Activated CD4-positive, alpha-beta T cell treated with anti-CD3 and anti-CD28 coated beads, Interleukin-2, Interleukin-4, amounts not matched to agents 100 ng/mL and 50 ng/mL, durations not matched to agents 16 hours and 8 hours (primary cell): ENCODE measurements at regions not wholly inside any gene's neighbourhood (a gene's known extent, or its start where the extent isn't known, plus 50 kb on each side); places are given as distances from the start of the nearest gene placed in this dataset.
"Not testable (repeated sequence)": the region's sequence is repeated elsewhere in the genome, so short reads cannot be mapped to it uniquely, and the experiment has no call there.

ENCODE experiments used
- DNase-seq: peaks from one replicate; pipeline ENCODE4 v3.0.0-alpha.2; 2020; ENCODE audit warnings: low spot score

- DNase-seq = no peak
Observed at GRCh38 chr12:73699318-73699717, 838.3 kb upstream of the ATXN7L3B start.

GRCh38 chr12:73714655-73715054 lies 823.0 kb upstream of the ATXN7L3B start:
- DNase-seq = no peak

DNA sequence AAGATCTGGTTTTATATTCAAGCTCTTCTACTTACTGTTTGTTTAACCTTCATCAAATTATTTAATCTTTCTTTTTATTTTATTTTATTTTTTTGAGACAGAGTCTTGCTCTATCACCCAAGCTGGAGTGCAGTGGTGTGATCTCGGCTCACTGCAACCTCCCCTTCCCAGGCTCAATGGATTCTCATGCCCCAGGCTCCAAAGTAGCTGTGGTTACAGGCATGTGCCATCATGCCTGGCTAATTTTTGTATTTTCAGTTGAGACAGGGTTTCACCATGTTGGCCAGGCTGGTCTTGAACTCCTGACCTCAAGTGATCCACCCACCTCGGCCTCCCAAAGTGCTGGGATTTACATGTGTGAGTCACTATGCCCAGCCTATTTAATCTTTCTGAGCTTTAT lies 821.5 kb upstream of the ATXN7L3B start:
- DNase-seq = not testable (repeated sequence)

- DNase-seq = no peak
Observed at GRCh38 chr12:73719223-73719622, 818.4 kb upstream of the ATXN7L3B start.

DNA sequence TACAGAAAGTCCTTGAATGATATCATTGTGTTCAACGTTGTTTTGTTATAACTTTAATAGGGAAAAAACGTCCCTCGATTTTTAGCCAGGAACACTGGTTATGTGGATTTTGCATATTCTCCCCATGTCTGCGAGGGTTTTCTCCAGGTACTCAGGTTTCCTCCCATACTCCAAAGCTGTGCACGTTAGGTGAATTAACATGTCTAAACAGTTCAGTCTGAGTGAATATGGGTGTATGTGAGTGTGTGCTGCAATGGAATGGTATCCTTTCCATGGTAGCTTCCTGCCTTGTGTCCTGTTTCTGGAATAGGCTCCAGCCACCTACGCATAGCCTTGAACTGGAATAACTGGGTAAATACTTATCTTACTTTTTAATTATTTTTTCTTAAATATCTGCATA lies 810.8 kb upstream of the ATXN7L3B start:
- DNase-seq = no peak

GRCh38 chr12:73731658-73732057 lies 806.0 kb upstream of the ATXN7L3B start:
- no peak for DNase-seq

DNA sequence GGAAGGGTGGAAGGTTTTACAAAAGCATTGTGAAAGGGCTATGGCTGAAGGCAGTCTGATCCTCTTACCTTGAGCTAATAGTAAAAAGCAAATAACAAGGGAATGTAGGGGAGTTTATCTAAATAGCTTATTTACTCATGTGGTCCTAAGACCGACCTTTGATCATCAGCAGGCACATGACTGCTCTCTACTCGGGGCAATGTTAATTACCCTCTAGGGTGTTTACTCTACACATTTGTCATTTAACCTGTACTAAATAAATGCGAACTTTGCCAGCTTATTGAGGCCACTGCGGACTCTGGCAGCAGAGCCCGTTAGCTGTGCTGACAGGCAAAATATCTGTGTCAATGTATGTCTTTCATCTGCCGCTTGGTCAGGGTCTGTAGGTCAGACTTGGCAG lies 768.3 kb upstream of the ATXN7L3B start:
- DNase-seq = no peak

GRCh38 chr12:73798523-73798922 lies 739.1 kb upstream of the ATXN7L3B start:
- DNase-seq = no peak

GRCh38 chr12:73815072-73815645 lies 722.5 kb upstream of the ATXN7L3B start:
- no peak for DNase-seq

GRCh38 chr12:73817161-73817560 lies 720.5 kb upstream of the ATXN7L3B start:
- no peak for DNase-seq

- DNase-seq = no peak
Observed at GRCh38 chr12:73833746-73834145, 703.9 kb upstream of the ATXN7L3B start.

DNA sequence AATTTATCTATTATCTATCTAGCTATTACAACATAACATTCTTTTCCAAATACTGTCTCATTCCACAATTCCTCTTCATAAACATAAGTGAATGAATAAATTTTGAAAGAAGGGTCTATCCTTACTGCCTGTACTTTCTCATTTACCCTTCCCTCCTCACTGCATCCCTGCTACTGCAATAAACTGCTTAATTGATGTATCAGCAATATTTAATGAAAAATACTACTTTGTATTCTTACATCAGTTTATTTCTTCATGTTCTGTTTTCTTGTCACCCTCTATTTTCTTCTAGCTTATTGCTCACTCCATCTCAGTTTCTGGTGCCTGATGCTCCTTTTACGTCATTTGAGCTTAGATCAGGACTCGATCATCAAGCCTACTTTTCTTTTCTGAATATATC lies 695.7 kb upstream of the ATXN7L3B start:
- no peak for DNase-seq

GRCh38 chr12:73863546-73863945 lies 674.1 kb upstream of the ATXN7L3B start:
- no peak for DNase-seq

GRCh38 chr12:73867147-73867546 lies 670.5 kb upstream of the ATXN7L3B start:
- DNase-seq = no peak

GRCh38 chr12:73877291-73877690 lies 660.3 kb upstream of the ATXN7L3B start:
- DNase-seq = not testable (repeated sequence)

DNA sequence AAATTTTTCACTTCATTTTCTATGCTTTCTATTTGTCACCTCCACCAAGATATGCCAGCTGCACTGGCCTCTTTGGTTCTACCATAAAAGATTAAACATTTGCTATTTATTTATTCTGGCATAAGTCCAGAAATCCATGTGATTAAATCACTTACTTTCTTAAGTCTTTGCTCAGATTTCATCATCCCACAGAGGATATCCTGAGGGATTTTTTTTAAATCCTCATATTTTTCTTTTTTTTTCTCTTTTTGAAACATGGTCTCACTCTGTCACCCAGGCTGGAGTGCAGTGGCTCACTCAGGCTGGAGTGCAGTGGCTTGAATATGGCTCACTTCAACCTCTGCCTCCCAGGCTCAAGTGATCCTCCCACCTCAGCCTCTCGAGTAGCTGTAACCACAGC lies 645.4 kb upstream of the ATXN7L3B start:
- DNase-seq = no peak

DNA sequence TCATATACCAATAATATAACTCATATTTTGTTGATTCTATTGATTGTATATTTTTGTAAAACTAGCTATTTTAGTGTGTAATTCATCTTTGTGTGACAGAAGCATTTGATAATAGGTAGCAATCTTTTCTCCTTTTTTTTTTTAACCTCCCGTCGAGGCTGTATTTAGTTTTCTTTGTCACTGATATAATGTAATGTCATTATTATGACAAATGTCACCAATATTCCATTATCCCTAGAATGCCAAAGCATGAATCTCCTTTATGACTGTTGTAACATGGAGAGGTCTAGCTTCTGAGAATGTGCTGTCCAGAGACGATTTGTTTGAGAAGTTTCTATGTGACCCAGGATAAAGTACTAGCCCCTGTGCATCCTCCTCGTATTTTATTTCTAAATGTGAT lies 639.0 kb upstream of the ATXN7L3B start:
- DNase-seq = no peak

GRCh38 chr12:73902260-73902659 lies 635.4 kb upstream of the ATXN7L3B start:
- no peak for DNase-seq

DNA sequence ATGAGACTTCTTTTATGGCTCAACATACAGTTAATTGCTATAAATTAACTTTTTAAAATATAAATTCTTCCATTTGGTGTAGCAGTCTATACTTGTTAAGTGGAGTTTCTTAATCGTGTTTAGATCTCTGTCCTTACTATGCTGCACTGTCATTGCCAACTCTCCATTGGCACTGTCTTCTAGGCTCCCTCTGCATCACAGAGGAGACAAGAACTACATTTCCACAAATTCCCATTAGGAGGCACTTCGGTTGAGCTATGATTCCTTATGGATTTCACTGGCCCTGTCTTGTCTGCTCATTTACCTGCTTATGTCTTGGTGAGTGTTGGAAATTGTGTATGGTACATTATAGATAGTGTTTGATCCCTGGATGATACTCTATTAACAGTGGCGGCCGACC lies 630.9 kb upstream of the ATXN7L3B start:
- DNase-seq = no peak

- DNase-seq = no peak
Observed at GRCh38 chr12:73935817-73936216, 601.8 kb upstream of the ATXN7L3B start.

DNA sequence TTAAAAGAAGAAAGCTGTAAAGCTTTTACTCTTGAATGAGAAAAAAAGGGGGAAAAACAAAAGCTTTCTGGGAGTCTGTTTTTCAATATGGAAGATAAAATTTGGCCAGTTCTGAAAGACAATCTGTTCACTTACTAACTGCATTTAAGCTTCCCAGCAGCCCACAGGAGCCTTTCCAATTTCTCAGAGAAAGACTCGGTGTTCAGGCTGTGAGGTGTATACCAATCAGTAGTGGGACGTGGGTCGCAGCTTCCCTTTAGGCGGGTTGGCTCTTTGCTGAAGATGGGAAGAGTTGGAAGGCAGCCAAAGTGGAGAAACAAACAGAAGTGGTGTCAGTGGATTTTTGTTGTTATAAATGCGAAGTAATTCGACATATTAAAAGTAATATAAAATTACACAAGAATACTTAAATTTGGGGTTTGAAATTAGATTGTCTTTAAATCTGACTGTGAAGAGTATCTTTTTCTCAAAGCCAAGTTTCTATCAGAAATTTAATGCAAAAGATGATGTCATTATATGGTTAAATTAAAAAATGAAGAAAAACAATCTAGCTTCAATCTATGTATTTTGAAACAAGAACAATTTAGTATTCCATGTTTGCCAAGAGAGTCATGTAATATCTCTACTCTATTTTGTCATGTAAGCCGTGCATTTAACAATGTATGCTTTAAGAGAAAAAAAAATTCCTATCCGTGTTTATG lies 590.2 kb upstream of the ATXN7L3B start:
- no peak for DNase-seq

- DNase-seq = no peak
Observed at GRCh38 chr12:73950507-73950906, 587.1 kb upstream of the ATXN7L3B start.

GRCh38 chr12:73951956-73952703 lies 585.5 kb upstream of the ATXN7L3B start:
- DNase-seq = no peak
